ENCODE measurements at regions not wholly inside any gene's neighbourhood (a gene's known extent, or its start where the extent isn't known, plus 50 kb on each side); places are given as distances from the start of the nearest gene placed in this dataset.

DNA sequence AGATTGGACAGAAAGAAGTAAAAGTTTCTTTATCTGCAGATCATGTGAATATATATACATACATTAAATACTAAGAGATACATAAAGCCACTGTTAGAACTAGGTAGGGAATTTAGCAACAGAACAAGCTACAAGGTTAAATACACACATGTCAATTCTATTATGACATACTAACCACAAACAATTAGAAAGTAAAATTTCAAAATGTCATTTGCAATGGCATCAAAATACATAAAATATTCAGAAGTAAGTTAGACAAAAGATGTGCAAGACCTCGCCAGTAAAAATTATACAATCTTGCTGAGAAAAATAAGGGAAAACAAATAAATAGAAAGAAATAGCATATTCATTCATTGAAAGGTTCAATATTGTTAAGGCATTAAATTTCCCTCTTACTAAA lies 200.0 kb upstream of the HES1 start:
- TF ChIP-seq CTCF (IDR thresholded peaks at IDR 0.05), result no peak
- DNase-seq (ENCODE audit: low spot score) (no peak), ATAC-seq (ENCODE audit: low FRiP score) (no peak)

GRCh38 chr3:193938613-193939012 lies 197.3 kb upstream of the HES1 start:
- no peak for DNase-seq (ENCODE audit: low spot score)
- ATAC-seq (ENCODE audit: low FRiP score), result no peak
- TF ChIP-seq CTCF (IDR thresholded peaks at IDR 0.05), result no peak

GRCh38 chr3:193939527-193939926 lies 196.4 kb upstream of the HES1 start:
- DNase-seq (ENCODE audit: low spot score) (no peak), ATAC-seq (ENCODE audit: low FRiP score) (no peak)
- TF ChIP-seq CTCF (IDR thresholded peaks at IDR 0.05), result no peak

DNA sequence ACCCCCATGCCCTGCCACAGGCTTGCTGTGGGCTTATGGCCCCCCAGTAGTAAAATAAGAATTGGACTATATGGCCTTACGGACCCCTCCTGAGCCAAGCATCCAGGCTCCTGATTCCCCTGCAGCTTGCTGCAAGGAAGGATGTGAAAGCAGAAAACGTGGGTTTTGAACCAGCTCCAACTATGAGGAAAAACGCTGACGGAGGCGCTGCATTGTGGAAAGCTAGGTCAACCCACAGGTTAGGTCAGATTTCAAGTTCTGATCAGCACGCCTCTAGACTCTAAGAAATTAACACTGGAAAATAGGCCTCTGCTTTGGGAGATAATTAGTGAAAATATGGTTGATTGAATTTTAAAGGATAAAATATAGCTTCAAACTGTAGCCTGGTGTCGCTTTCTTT lies 195.4 kb upstream of the HES1 start:
- no peak for TF ChIP-seq CTCF (IDR thresholded peaks at IDR 0.05)
- DNase-seq (ENCODE audit: low spot score), result no peak

GRCh38 chr3:193941486-193941885 lies 194.5 kb upstream of the HES1 start:
- DNase-seq (ENCODE audit: low spot score), result no peak
- ATAC-seq (ENCODE audit: low FRiP score), result no peak
- no peak for TF ChIP-seq CTCF (IDR thresholded peaks at IDR 0.05)

More for the DNA sequence above, 195.4 kb upstream of the HES1 start:
- no peak for ATAC-seq (ENCODE audit: low FRiP score)

DNA sequence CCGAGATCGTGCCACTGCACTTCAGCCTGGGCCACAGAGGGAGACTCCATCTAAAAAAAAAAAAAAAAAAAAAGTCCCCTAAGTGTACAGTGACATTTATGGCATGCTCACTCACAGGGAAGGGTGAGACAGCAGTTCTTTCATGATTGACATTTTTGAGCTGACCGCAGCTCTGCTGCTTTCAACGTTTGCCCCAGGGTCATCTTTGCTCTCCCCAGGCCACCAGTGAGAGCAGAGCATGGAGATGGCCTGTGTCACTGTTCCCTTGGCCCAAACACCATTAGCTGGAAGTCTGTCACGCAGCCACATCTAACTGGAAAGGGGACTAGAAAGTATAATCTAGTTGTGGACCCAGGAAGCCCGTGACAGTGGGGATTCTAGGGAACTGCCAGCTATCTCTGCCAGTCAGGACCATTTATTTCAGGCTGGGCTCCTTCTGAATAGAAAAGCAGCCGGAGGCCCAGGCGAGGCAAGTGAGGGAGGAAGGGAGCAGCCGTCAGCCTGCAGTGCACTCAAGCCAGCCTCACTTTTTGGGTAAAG lies 193.4 kb upstream of the HES1 start:
- no peak for ATAC-seq (ENCODE audit: low FRiP score)
- no peak for DNase-seq (ENCODE audit: low spot score)
- TF ChIP-seq CTCF (IDR thresholded peaks at IDR 0.05), result no peak

DNA sequence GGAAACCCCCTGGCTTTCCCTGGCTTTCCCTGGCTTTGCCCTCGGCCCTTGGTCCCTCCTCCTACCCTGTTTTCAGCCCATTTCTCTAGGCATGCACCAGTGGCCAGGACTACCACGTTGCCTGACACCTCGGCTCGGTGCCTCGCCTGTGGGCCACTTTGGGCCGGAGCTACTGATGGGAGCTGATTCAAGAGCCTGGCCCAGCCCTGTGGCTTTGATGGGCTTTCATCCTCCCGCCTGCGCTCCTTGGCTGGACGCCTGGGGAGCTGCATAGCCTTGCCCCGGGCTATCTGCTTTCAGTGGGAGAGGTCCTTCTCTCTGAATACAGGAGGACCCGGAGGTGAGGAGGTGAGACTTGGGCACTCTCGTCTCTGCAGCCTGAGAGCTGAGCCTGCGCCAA lies 192.7 kb upstream of the HES1 start:
- ATAC-seq (ENCODE audit: low FRiP score), result no peak
- no peak for DNase-seq (ENCODE audit: low spot score)
- TF ChIP-seq CTCF (IDR thresholded peaks at IDR 0.05), result no peak
